ENCODE measurements at regions not wholly inside any gene's neighbourhood (a gene's known extent, or its start where the extent isn't known, plus 50 kb on each side); places are given as distances from the start of the nearest gene placed in this dataset.

DNA sequence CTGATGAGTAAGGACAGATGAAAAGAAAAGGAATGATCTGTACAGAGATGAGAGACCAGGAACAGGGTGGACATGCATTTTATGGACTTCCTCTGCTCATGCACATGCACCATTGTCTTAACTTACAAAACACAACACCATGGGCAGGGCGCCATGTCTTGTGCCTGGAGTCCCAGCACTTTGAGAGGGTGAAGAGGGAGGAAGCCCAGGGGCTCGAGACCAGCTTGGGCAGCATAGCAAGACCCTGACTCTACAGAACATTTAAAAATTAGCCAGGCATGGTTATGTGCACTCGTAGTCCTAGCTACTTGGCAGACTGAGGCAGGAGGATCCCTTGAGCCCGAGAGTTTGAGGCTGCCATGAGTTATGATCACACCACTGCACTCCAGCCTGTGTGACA lies 86.9 kb downstream of the ZFP36L2 start:
- TF ChIP-seq, protein P1, sequence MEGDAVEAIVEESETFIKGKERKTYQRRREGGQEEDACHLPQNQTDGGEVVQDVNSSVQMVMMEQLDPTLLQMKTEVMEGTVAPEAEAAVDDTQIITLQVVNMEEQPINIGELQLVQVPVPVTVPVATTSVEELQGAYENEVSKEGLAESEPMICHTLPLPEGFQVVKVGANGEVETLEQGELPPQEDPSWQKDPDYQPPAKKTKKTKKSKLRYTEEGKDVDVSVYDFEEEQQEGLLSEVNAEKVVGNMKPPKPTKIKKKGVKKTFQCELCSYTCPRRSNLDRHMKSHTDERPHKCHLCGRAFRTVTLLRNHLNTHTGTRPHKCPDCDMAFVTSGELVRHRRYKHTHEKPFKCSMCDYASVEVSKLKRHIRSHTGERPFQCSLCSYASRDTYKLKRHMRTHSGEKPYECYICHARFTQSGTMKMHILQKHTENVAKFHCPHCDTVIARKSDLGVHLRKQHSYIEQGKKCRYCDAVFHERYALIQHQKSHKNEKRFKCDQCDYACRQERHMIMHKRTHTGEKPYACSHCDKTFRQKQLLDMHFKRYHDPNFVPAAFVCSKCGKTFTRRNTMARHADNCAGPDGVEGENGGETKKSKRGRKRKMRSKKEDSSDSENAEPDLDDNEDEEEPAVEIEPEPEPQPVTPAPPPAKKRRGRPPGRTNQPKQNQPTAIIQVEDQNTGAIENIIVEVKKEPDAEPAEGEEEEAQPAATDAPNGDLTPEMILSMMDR (IDR thresholded peaks at IDR 0.05; ENCODE audit: borderline replicate concordance, insufficient read depth, low read depth, low read length), result no peak
- H3K4me3 ChIP-seq (ENCODE audit: low read depth, low read length), result no peak overlapping the region

DNA sequence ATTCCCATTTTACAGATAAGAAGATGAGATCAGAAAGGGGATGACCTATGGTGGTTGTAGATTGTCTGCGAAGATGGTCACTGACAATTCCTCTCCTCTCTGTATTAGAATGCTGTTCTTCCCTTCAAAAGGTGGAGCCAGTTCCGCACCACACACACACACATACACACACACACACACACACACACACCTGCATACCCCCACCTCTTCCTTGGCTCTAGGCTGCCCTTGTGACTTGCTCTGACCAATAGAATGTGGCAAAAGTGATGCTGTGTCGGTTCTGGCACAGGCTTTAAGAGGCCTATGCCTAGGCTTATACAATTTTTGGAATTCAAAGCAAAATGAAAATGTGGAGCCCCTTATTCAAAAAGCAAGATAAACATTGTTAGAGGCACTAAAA lies 88.0 kb downstream of the ZFP36L2 start:
- H3K4me3 ChIP-seq (ENCODE audit: low read depth, low read length), result no peak overlapping the region
- TF ChIP-seq, protein P1 (IDR thresholded peaks at IDR 0.05; ENCODE audit: borderline replicate concordance, insufficient read depth, low read depth, low read length), result no peak

DNA sequence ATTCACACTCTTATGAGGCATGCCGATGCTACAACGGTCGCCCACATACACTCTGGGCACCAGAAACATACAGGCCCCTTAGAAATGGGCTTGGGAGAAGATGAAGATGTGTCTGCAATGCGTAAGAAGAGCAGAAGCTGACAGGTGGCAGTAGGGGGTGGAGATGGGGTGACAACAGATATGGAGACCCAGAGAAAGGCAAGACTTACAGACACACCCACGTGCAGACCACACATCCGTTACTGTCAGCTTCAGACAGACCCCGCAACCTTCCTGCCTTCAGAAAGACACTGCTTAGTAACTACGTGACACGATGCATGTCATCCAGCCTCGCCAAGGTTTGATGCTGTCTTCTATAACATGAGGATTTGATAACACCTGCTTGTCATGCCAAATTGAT lies 89.5 kb downstream of the ZFP36L2 start:
- no peak overlapping the region for H3K4me3 ChIP-seq (ENCODE audit: low read depth, low read length)
- TF ChIP-seq, protein P1 (IDR thresholded peaks at IDR 0.05; ENCODE audit: borderline replicate concordance, insufficient read depth, low read depth, low read length), result no peak

DNA sequence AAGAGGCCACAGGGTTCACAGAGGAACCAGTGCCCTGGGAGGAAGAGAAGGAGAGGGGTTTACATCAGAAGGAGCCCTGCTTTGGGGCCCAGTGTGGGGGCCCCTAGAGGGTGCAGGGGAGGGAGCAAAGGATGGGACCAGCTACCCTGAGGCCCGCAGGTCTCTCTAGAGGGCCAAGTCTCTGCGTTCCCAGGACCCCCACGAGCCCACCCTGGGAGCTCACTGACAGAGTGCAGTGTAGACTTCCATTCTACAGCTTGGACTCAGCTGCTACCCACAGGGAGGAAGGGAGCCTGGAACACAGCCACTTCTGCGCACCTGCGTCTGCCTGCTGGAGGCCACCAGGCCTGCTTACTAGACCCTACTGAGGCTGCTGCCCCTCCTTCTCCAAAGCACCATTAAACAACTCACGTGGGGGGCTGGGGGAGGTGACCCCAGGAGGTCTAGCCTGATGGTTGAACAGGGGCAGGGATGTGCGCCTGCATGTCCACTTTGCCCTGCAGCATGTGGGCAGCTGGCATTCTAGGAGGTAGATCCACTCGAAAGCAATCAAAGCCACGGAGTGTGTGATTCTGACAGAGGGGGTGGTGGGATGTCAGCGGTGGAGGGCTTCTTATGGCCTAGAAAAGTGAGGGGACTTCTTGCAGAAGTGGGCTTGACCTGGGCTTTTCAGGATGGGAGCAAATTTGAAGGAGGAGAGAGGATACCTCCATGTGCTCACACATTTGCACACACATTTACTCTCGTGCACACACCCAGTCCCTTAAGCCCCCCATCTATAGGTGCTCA lies 90.2 kb downstream of the ZFP36L2 start:
- TF ChIP-seq, protein P1 (IDR thresholded peaks at IDR 0.05; ENCODE audit: borderline replicate concordance, insufficient read depth, low read depth, low read length), result no peak
- no peak overlapping the region for H3K4me3 ChIP-seq (ENCODE audit: low read depth, low read length)

DNA sequence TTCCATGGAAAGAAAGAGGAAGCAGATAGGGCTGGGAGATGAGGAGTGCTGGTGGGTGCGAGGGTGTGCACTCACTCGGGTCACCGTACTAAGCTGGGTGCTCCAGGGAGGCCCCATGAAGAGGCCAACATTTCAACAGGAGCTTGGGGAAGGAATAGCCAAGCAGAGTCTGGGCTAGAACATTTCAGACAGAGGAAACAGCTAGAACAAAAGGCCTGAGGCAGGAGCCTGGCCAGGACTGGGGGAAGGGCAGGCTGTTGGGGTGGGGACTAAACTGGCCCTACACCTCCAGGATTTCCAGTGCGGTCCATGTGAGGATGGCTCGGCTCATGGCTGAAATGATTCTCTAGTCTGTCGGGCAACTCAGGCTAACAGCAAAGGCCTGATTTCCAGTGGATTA lies 90.8 kb downstream of the ZFP36L2 start:
- H3K4me3 ChIP-seq (ENCODE audit: low read depth, low read length), result no peak overlapping the region
- TF ChIP-seq, protein P1 (IDR thresholded peaks at IDR 0.05; ENCODE audit: borderline replicate concordance, insufficient read depth, low read depth, low read length), result no peak

DNA sequence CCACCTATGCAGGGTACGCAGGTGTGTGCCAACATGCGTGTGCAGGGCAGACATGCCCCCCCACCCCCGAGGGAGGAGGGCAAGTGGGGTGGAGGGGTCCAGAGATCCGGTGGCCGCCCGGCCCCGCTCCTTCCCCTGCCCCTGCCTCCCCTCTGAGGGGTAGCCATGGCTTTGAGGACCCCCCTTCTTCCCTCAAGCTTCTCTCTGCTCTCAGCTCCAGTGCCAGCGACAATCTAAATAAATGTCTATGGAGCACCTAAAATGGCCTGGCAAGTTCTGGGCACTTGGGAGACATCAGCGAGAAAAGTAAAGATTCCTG lies 91.9 kb downstream of the ZFP36L2 start:
- TF ChIP-seq, protein P1 (IDR thresholded peaks at IDR 0.05; ENCODE audit: borderline replicate concordance, insufficient read depth, low read depth, low read length), result no peak
- H3K4me3 ChIP-seq (ENCODE audit: low read depth, low read length), result no peak overlapping the region

Data from GM12875 (cell line).